ENCODE measurements at regions not wholly inside any gene's neighbourhood (a gene's known extent, or its start where the extent isn't known, plus 50 kb on each side); places are given as distances from the start of the nearest gene placed in this dataset.
A peak's percentile ranks its signal among the peaks of the same experiment; 100 is the strongest.

- DNase-seq (ENCODE audit: low spot score): no peak
These were observed 71.5 kb upstream of the CD82 start for GRCh38 chr11:44493930-44494329.

GRCh38 chr11:44494785-44495184 lies 70.7 kb upstream of the CD82 start:
- DNase-seq (ENCODE audit: low spot score): no peak

DNA sequence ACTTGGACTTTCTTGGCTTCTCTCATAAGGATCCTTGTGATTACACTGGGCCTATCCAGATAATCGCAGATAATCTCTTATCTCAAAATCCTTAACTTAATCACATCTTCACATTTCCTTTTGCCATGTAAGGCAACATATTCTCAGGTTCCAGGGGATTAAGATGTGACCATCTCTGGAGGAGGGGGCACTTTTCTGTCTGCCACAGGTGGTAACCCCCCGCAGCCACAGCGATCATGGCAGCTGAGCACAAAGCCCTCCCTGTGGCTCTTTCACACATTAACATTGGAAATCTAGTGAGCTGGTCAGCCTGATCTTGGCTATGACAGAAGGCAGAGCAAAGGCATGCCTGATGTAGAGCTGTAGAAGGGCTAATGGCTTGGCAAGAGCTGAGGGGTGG lies 69.1 kb upstream of the CD82 start:
- no peak for DNase-seq (ENCODE audit: low spot score)

- no peak for DNase-seq (ENCODE audit: low spot score)
These were observed 67.2 kb upstream of the CD82 start for GRCh38 chr11:44498089-44498871.

- DNase-seq (ENCODE audit: low spot score): no peak
These were observed 63.0 kb upstream of the CD82 start for GRCh38 chr11:44502506-44502905.

- DNase-seq (ENCODE audit: low spot score): peak; percentile 19
These were observed 59.8 kb upstream of the CD82 start for GRCh38 chr11:44505581-44506054.

GRCh38 chr11:44506375-44507016 lies 59.0 kb upstream of the CD82 start:
- DNase-seq (ENCODE audit: low spot score): no peak

DNA sequence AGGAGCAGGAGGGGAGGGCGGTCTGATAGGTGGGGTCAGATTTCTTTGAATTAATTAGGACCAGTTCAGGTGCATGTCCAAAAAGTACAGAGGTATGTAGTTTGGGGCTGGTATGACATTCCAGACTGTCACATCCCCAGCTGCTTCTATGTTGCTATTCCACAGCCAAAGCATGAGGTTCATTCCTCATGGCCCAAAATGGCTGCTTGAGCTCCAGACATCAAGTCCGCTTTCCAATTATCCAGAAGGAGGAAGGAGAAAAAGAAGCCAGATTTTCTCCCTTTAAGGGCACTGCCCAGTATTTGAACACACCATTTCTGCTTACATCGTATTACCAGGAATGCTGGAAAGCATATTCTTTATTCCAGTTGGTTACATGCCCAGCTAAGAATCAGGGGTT lies 58.0 kb upstream of the CD82 start:
- DNase-seq (ENCODE audit: low spot score): no peak

DNA sequence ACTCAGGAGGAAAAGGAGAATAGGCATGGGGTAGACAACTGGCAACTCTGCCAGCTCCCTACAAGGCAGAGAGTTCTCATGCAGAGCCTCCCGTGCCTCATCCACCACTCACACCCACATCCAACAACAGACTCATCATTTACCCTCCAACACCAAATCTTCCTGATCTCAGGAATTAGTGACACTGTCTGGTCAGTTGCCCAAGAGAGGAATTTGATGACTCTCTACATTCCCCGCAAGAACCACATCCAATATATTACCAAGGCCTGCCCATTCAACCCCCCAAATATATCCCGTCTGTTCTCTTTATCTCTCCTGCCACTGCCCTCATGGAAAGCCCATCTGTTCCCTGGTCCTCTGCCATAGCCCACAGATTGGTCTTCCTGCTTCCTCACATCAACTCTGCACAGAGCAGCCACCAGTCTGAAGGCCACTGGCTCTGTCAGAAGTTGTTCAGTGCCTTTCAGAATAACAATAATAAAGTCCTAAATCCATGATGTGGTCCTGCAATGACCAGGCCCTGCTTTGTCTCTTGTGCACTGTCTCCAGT lies 57.5 kb upstream of the CD82 start:
- DNase-seq (ENCODE audit: low spot score): no peak

DNA sequence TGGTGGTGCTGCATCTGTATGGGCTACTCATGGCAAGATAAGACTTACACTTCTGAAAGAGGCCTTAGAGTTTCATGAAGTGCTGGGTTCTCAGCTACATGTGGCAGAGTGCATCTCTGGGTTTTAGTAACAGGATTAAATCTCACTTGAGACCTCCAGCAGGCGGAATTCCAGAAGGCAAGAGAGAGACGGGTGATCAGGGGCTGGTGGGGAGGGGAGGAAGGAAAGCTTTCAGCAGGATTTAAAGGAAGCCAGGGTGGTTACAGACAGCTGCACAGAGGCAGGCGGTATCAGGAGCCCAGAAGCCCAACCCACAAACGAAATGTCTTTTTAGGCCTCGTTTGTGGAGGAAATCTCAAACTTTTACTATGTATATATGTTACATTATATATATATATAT lies 56.2 kb upstream of the CD82 start:
- no peak for DNase-seq (ENCODE audit: low spot score)

DNA sequence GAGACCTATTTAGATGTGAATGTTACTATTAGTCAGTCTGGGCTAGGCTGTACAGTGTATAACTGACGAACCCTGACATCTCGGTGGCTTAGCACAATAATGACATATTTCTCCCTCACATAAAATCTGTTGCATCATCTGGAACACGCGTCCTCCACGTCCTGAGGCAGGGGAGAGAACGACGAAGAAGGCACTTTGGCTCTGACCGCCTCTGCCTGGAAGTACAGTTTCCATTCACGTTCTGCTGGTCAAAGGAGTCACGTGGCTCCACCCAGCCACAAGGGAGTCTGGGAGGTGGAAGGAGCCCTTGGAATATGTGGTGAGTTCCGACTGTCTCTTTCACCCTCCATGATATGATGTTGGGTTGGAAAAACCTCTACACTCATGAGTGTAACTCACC lies 55.1 kb upstream of the CD82 start:
- no peak for DNase-seq (ENCODE audit: low spot score)

GRCh38 chr11:44512818-44513217 lies 52.6 kb upstream of the CD82 start:
- no peak for DNase-seq (ENCODE audit: low spot score)

DNA sequence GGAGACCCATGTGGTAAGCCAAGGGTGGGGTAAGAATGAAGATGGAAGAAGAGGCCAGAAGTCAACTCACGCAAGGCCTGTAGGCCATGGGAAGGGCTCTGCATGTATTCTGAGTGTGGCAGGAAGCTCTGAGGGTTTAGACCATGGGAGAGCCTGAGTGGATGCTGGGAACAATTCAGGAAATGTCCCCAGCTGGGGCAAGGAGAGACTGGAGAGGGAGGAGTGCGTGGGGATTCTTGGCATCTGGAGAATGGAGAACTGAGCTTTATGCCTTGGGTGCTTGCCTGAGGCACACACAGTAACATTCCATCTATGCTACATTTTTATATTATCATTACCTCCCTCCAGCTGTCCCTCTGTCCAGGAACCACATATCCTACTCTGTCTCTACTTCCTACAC lies 50.4 kb upstream of the CD82 start:
- DNase-seq (ENCODE audit: low spot score): no peak

Data from GM03348 (cell line).